BLaER1 (cell line): ENCODE measurements at regions not wholly inside any gene's neighbourhood (a gene's known extent, or its start where the extent isn't known, plus 50 kb on each side); places are given as distances from the start of the nearest gene placed in this dataset.

Source experiments
- H3K27ac ChIP-seq: shearing (Covaris generic); formaldehyde crosslinking; 2 replicates; pipeline ENCODE4 v1.8.1; 2022
- H3K27me3 ChIP-seq: shearing (Covaris generic); formaldehyde crosslinking; 2 replicates; pipeline ENCODE4 v1.8.1; 2022
- H3K36me3 ChIP-seq: shearing (Covaris generic); formaldehyde crosslinking; 2 replicates; pipeline ENCODE4 v1.8.1; 2022
- H3K4me1 ChIP-seq: shearing (Covaris generic); formaldehyde crosslinking; 2 replicates; pipeline ENCODE4 v1.8.1; 2022
- H3K4me2 ChIP-seq: shearing (Covaris generic); formaldehyde crosslinking; 2 replicates; pipeline ENCODE4 v1.8.1; 2022
- H3K4me3 ChIP-seq: shearing (Covaris generic); formaldehyde crosslinking; 2 replicates; pipeline ENCODE4 v1.8.1; 2022
- H3K9ac ChIP-seq: shearing (Covaris generic); formaldehyde crosslinking; 2 replicates; pipeline ENCODE4 v1.8.1; 2022
- H3K9me3 ChIP-seq: shearing (Covaris generic); formaldehyde crosslinking; 2 replicates; pipeline ENCODE4 v1.8.1; 2022
- H4K20me1 ChIP-seq: shearing (Covaris generic); formaldehyde crosslinking; 2 replicates; pipeline ENCODE4 v1.8.1; 2022
- Cebpa-rat ChIP-seq: shearing (Covaris generic); IDR thresholded peaks from 2 replicates; pipeline ENCODE4 v1.8.1; 2022

- H3K4me3 ChIP-seq, result no peak overlapping the region
- TF ChIP-seq Cebpa-rat, result no peak
- H4K20me1 ChIP-seq, result no peaks in the 10 kb centered on the region
- no peaks in the 10 kb centered on the region for H3K9me3 ChIP-seq
- no peak overlapping the region for H3K27ac ChIP-seq
- no peak overlapping the region for H3K9ac ChIP-seq
- no peaks in the 10 kb centered on the region for H3K27me3 ChIP-seq
- no peaks in the 10 kb centered on the region for H3K4me1 ChIP-seq
- H3K36me3 ChIP-seq, result no peaks in the 10 kb centered on the region
- no peak overlapping the region for H3K4me2 ChIP-seq
Measured at GRCh38 chr3:75110741-75111140, 496.3 kb upstream of the CNTN3 start.

DNA sequence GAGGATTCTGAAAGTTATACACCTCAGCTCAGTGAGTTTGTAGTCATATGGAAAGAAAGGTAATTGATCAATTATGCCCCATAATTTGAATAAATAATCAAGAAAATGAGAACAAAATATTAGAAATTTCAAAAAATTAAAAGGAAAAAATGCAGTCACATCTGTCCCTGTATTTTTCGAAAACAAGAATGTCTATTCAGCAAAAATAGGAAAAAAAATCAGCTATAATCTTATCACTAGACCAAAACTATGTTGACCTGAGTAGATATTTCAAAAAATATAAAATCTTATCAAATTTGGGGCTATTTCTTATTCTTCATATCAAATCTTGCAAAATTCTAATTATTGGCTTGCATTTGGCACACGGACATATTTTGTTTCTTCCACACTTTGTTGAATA, 501.2 kb upstream of the CNTN3 start:
- Histone ChIP-seq H3K36me3 (no peaks in the 10 kb centered on the region), H3K27ac (no peak overlapping the region), H3K4me2 (no peak overlapping the region), H3K4me3 (no peak overlapping the region), H4K20me1 (no peaks in the 10 kb centered on the region), H3K4me1 (no peaks in the 10 kb centered on the region), H3K9ac (no peak overlapping the region), H3K27me3 (no peaks in the 10 kb centered on the region), H3K9me3 (no peaks in the 10 kb centered on the region)
- no peak for TF ChIP-seq Cebpa-rat

DNA sequence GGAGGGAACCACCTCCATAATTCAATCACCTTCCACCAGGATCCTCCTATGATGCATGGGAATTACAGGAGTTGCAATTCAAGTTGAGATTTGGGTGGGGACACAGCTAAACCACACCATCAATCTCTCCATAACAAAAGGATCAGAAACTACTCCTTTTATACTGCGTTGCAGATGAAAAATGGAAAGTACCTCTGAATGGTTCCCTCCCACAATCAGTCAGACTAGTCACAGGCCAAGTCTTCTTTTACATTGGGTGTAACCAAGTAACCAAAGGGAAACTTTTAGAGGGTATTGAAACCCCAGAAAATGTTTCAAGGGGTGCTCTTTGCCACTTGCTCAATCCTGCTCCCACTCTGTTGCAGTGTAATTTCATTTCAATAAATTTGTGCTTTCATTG, 504.3 kb upstream of the CNTN3 start:
- no peaks in the 10 kb centered on the region for H4K20me1 ChIP-seq
- H3K4me3 ChIP-seq, result no peak overlapping the region
- no peaks in the 10 kb centered on the region for H3K4me1 ChIP-seq
- H3K9me3 ChIP-seq, result no peaks in the 10 kb centered on the region
- H3K27me3 ChIP-seq, result no peaks in the 10 kb centered on the region
- no peak overlapping the region for H3K27ac ChIP-seq
- TF ChIP-seq Cebpa-rat, result no peak
- H3K36me3 ChIP-seq, result no peaks in the 10 kb centered on the region
- H3K4me2 ChIP-seq, result no peak overlapping the region
- no peak overlapping the region for H3K9ac ChIP-seq

DNA sequence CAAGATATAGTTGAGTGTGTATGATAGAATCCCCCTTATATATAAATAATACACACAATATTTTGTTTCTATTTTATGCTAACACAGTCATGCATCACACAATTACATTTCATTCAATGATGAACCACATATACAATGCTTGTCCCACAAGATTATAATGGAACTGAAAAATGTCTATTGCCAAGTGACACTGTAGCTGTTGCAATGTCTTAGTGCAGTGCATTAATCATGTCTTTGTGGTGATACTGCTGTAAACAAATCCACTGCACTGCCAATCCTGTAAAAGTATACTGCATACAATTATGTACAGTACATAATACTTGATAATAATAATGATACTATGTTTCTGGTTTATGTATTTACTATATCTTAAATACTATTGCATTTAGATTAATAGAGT, 512.1 kb upstream of the CNTN3 start:
- Histone ChIP-seq H4K20me1 (no peaks in the 10 kb centered on the region), H3K4me1 (no peaks in the 10 kb centered on the region), H3K4me2 (no peak overlapping the region), H3K9me3 (no peaks in the 10 kb centered on the region), H3K27ac (no peak overlapping the region), H3K36me3 (no peaks in the 10 kb centered on the region), H3K9ac (no peak overlapping the region), H3K27me3 (no peaks in the 10 kb centered on the region), H3K4me3 (no peak overlapping the region)
- TF ChIP-seq Cebpa-rat, result no peak

DNA sequence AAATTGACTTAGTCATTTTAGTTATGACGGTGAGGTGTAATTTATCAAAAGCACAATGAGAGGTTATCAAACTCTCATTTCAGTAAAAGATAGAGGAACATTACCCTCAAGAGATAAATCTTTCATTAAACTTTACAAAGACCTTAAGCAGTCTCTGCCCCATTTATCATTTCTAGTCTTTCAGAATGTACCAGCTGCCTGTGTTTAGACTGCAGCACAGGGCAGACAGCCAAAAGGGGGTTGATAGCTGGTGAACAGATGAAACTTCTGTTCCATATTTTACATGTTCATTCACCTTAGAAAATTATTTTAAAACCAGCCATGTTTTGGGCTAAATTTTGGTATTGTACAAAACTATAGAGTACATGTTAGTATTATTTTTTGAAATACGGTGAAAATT, 514.6 kb upstream of the CNTN3 start:
- Histone ChIP-seq H3K27me3 (no peaks in the 10 kb centered on the region), H3K9ac (no peak overlapping the region), H3K36me3 (no peaks in the 10 kb centered on the region), H3K4me1 (no peaks in the 10 kb centered on the region), H3K4me2 (no peak overlapping the region), H3K27ac (no peak overlapping the region), H3K4me3 (no peak overlapping the region), H3K9me3 (no peaks in the 10 kb centered on the region), H4K20me1 (no peaks in the 10 kb centered on the region)
- TF ChIP-seq Cebpa-rat, result no peak

GRCh38 chr3:75136100-75136897, 521.8 kb upstream of the CNTN3 start:
- Histone ChIP-seq H3K4me3 (no peak overlapping the region), H3K4me1 (no peaks in the 10 kb centered on the region), H3K36me3 (no peaks in the 10 kb centered on the region), H3K9me3 (peaks cover 23% of the 10 kb centered on the region), H3K27ac (no peak overlapping the region), H3K9ac (no peak overlapping the region), H3K27me3 (no peaks in the 10 kb centered on the region), H3K4me2 (no peak overlapping the region), H4K20me1 (no peaks in the 10 kb centered on the region)
- no peak for TF ChIP-seq Cebpa-rat

DNA sequence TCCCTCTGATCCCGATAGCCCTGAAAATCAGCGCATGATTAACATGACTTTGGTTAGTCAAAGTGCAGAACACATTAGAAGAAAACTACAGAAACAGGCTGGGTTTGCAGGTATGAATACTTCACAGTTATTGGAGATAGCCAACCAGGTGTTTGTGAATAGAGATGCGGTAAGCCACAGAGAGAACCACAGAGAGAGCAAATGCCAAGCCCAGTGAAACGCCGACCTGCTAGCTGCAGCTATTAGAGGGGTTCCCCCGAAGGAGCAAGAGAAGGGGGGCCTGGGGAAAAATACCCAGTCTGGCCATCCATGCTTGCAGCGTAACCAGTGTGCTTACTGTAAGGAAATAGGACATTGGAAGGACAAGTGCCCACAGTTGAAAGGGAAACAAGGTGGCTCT, 523.9 kb upstream of the CNTN3 start:
- no peak overlapping the region for H3K4me3 ChIP-seq
- TF ChIP-seq Cebpa-rat, result no peak
- H3K4me2 ChIP-seq, result no peak overlapping the region

GRCh38 chr3:75140904-75141615, 523.1 kb upstream of the FRG2C start:
- no peak overlapping the region for H3K9ac ChIP-seq
- no peak overlapping the region for H3K4me2 ChIP-seq
- no peak overlapping the region for H3K4me3 ChIP-seq
- H3K27me3 ChIP-seq, result no peaks in the 10 kb centered on the region
- no peaks in the 10 kb centered on the region for H4K20me1 ChIP-seq
- peaks cover 23% of the 10 kb centered on the region for H3K9me3 ChIP-seq
- TF ChIP-seq Cebpa-rat, result no peak
- no peak overlapping the region for H3K27ac ChIP-seq
- H3K4me1 ChIP-seq, result no peaks in the 10 kb centered on the region
- no peaks in the 10 kb centered on the region for H3K36me3 ChIP-seq

More for the DNA sequence above, 523.9 kb upstream of the CNTN3 start:
- Histone ChIP-seq H3K27me3 (no peaks in the 10 kb centered on the region), H4K20me1 (no peaks in the 10 kb centered on the region), H3K27ac (no peak overlapping the region), H3K36me3 (no peaks in the 10 kb centered on the region), H3K9ac (no peak overlapping the region), H3K9me3 (peaks cover 23% of the 10 kb centered on the region), H3K4me1 (no peaks in the 10 kb centered on the region)

DNA sequence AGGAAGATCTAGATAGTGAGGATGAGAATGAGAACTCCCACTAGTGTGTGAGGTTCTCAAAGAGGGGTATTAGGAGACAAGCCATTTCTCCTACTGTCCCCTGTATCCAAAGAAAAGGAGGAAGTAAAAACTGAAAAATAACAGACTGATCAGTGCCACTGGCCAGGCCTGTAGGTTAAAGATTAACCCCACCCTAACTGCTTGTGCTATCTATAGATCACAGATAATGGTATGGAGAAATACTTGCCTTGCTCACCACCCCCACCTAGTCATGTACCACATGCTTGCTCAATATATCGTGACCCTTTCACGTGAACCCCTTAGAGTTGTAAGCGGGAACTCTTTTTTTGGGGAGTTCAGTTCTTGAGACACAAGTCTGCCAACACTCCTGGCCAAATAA, 519.7 kb upstream of the FRG2C start:
- no peak overlapping the region for H3K27ac ChIP-seq
- no peak overlapping the region for H3K4me2 ChIP-seq
- no peak for TF ChIP-seq Cebpa-rat

GRCh38 chr3:75171630-75172230, 492.4 kb upstream of the FRG2C start:
- TF ChIP-seq Cebpa-rat, result no peak
- Histone ChIP-seq H4K20me1 (no peaks in the 10 kb centered on the region), H3K4me2 (no peak overlapping the region), H3K27ac (no peak overlapping the region), H3K4me1 (peaks cover 4% of the 10 kb centered on the region; the same call in 1 of the 2 replicates), H3K36me3 (no peaks in the 10 kb centered on the region), H3K4me3 (no peak overlapping the region), H3K9me3 (no peaks in the 10 kb centered on the region), H3K9ac (no peak overlapping the region), H3K27me3 (no peaks in the 10 kb centered on the region)

More for the DNA sequence above, 519.7 kb upstream of the FRG2C start:
- Histone ChIP-seq H3K4me3 (no peak overlapping the region), H3K27me3 (no peaks in the 10 kb centered on the region), H3K4me1 (no peaks in the 10 kb centered on the region), H3K9ac (no peak overlapping the region), H3K9me3 (no peaks in the 10 kb centered on the region), H3K36me3 (no peaks in the 10 kb centered on the region), H4K20me1 (no peaks in the 10 kb centered on the region)
